Kidney epithelial cell (primary cell): ENCODE measurements at regions not wholly inside any gene's neighbourhood (a gene's known extent, or its start where the extent isn't known, plus 50 kb on each side); places are given as distances from the start of the nearest gene placed in this dataset.

Experiments used
- DNase-seq: peaks from one replicate; pipeline ENCODE4 v3.0.0-alpha.2; 2010; ENCODE audit warnings: low read depth
- H3K27me3 ChIP-seq: 2 replicates; pipeline ENCODE4 v1.6.0; 2011; ENCODE audit warnings: low read length; ENCODE audit not compliant: control insufficient read depth, insufficient read depth
- H3K36me3 ChIP-seq: 2 replicates; pipeline ENCODE4 v1.5.1; 2011; ENCODE audit warnings: low read length; ENCODE audit not compliant: control insufficient read depth, insufficient read depth
- H3K4me3 ChIP-seq: 2 replicates; pipeline ENCODE4 v1.5.1; 2011; ENCODE audit warnings: low read depth, mild to moderate bottlenecking, control low read depth, low read length
- TF ChIP-seq, protein P1 (sequence below): IDR thresholded peaks from 2 replicates; pipeline ENCODE4 v1.5.1; 2011; ENCODE audit warnings: mild to moderate bottlenecking, moderate library complexity, low read length, control low read depth, inconsistent platforms; ENCODE audit not compliant: insufficient read depth, poor library complexity, severe bottlenecking

DNA sequence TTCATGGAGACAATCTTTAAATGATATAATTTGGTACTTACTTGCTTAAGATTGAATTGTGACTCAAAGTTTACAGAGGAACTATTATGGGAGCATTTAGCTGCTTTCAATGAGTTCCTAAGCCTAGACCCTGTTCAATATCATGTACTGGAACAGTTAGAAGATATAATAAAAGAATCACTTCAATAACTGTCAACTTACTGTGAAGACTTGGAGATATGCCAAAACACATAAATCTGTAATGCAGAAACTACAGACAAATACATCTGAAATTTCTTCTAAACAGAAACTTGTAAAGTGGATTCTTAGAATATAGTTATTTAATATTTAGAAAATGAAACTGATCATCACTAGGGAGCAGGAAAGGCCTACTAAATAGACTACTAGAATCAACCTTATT, 259.3 kb downstream of the HLX start:
- Histone ChIP-seq H3K4me3 (no peak overlapping the region), H3K36me3 (no peaks in the 10 kb centered on the region), H3K27me3 (no peaks in the 10 kb centered on the region)
- no peak for DNase-seq
- TF ChIP-seq, protein P1, sequence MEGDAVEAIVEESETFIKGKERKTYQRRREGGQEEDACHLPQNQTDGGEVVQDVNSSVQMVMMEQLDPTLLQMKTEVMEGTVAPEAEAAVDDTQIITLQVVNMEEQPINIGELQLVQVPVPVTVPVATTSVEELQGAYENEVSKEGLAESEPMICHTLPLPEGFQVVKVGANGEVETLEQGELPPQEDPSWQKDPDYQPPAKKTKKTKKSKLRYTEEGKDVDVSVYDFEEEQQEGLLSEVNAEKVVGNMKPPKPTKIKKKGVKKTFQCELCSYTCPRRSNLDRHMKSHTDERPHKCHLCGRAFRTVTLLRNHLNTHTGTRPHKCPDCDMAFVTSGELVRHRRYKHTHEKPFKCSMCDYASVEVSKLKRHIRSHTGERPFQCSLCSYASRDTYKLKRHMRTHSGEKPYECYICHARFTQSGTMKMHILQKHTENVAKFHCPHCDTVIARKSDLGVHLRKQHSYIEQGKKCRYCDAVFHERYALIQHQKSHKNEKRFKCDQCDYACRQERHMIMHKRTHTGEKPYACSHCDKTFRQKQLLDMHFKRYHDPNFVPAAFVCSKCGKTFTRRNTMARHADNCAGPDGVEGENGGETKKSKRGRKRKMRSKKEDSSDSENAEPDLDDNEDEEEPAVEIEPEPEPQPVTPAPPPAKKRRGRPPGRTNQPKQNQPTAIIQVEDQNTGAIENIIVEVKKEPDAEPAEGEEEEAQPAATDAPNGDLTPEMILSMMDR, result no peak

DNA sequence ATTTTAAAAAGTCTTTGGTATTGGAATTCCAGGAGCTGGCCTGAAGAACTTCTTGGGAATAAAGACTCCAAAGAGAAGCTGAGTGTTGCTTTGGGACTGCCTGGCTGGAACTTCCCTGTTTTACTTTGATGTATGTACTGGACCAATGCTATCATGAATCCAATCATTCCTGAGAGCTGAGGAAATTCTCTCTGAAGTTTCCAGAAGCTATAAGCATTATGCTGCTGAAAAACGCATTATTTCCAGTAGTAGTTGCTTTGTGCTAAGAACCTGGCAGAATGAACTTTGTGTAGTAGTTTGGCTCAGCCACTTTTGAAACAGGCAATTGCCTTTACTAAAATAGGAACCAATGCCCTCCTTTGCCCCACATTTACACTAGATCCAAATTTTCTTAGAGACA, 260.7 kb downstream of the HLX start:
- no peaks in the 10 kb centered on the region for H3K27me3 ChIP-seq
- H3K36me3 ChIP-seq, result no peaks in the 10 kb centered on the region
- TF ChIP-seq, protein P1, result no peak
- no peak overlapping the region for H3K4me3 ChIP-seq
- DNase-seq, result no peak

DNA sequence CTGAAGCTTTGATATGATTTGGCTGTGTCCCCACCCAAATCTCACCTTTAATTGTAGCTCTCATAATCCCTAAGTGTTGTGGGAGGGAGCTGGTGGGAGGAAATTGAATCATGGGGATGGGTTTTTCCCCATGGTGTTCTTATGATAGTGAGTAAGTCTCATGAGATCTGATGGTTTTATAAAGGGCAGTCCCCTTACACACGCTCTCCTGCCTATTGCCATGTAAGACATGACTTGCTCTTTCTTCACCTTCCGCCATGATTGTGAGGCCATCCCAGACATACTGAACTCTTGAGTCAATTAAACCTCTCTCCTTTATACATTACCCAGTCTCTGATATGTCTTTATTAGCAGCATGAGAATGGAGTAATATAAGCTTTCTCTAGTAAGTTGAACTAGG, 261.9 kb downstream of the HLX start:
- no peaks in the 10 kb centered on the region for H3K27me3 ChIP-seq
- H3K4me3 ChIP-seq, result no peak overlapping the region
- TF ChIP-seq, protein P1, result no peak
- DNase-seq, result no peak
- H3K36me3 ChIP-seq, result no peaks in the 10 kb centered on the region

DNA sequence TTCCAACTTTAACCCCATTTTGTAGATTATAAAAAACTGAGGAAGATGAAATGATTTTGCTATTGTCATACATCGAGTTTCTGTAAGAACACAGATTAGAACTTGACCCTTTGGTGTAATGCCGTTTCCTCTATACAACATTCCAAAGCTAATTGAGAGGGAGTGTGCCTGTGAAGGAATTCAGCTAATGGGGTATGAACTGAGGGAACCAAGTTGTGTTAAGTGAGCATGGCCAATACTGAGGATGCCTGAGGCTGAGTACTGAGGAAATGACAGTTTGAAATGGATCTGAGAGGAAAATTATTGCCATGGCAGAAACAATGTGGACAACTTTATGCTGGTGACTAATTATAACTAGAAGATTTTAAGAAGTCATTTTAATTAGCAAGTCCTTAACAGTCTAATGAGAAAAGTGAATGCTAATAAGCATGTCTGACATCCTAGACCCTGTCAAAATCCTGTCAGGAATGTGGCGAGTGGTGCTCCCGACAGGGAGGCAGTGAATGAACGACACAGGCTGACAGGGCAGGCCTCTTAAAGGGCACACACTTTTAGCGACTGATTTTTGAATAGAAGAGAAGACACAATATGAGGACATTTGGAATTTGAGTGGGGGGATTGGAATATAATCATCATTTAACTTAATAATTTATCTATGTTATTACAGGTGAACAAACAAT, 262.5 kb downstream of the HLX start:
- Histone ChIP-seq H3K36me3 (no peaks in the 10 kb centered on the region), H3K4me3 (no peak overlapping the region), H3K27me3 (no peaks in the 10 kb centered on the region)
- TF ChIP-seq, protein P1, result no peak
- DNase-seq, result no peak

GRCh38 chr1:221148660-221149059, 269.4 kb downstream of the HLX start:
- Histone ChIP-seq H3K27me3 (no peaks in the 10 kb centered on the region), H3K36me3 (no peaks in the 10 kb centered on the region), H3K4me3 (no peak overlapping the region)
- TF ChIP-seq, protein P1, result no peak
- no peak for DNase-seq

GRCh38 chr1:221149111-221149510, 269.9 kb downstream of the HLX start:
- TF ChIP-seq, protein P1, result no peak
- no peak for DNase-seq
- no peaks in the 10 kb centered on the region for H3K36me3 ChIP-seq
- H3K27me3 ChIP-seq, result no peaks in the 10 kb centered on the region
- H3K4me3 ChIP-seq, result no peak overlapping the region
